NCI-H1417 treated with DMSO at 0.1 percent for 48 hours (cell line): ENCODE measurements at regions not wholly inside any gene's neighbourhood (a gene's known extent, or its start where the extent isn't known, plus 50 kb on each side); places are given as distances from the start of the nearest gene placed in this dataset.
"Not testable (repeated sequence)": the region's sequence is repeated elsewhere in the genome, so short reads cannot be mapped to it uniquely, and the experiment has no call there.

Experiments used
- DNase-seq: peaks from one replicate; lab custom pipeline; 2025; lab: John Stamatoyannopoulos, UW

DNA sequence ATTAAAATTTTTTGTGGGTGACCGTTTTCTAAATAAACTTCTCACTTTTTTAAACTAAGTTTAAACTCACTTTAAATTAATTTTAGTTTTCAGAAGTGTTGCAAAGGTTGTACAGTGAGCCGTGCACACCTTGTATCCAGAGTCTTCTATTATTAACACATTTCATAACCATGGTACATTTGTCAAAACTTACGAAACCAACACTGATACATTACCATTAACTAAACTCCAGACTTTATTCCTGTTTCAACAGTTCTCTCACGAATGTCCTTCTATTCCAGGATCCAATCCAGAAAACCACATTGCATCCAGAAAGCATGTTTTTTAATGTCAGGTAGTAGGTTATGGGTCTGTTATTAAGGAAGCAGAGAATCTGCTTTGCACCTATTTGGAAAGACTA, 319.9 kb downstream of the CBLN4 start:
- DNase-seq: no peak

DNA sequence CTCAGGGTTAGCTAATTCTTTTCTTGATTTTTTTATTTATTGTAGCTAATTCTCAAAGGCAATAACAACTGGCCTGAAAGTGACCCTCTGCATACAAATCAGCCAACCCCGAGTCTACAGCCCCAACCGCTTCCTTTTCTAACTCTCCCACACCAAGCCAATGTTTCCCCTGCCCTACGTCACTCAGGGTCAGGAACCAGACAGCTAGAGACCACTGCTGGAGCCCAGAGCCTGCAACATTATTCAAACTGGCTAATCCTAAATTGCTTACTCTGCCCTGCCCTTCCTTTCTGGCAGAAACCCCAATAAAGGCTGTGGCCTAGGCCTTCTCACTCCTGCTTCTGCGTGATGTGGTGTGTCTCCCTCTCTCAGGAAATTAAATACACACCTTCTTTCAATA, 320.7 kb downstream of the CBLN4 start:
- no peak for DNase-seq

DNA sequence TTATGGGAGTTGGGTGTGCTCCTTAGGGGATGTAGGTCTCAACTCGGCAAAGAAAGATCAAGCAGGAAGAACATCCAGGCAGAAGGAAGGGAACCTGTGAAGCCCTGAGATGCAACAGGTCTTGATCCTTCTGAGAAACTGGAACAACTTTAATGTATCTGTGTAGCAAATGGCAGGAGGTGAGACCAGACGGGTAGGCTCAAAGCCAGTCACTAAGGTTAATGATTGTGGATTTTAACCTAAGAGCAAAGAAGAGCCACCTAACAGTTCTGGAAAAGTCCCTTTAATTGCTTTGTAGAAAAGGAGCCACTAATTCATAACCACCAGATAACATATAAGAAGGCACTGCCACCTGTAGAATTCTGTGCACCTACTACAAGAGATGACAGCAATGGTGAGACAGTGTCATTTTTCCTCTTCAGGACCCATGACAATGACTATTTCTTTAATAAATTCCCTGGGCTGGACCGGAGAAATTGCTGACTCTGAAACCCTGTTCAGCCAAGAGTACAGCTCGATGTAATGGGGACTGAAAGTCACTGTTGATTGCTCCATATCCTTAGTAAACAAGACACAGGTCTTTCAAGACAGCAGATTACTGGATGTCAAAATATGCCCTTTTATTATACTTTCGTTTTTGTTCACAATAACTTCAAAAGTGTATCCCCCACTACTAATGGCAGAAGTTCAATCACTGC, 326.2 kb downstream of the CBLN4 start:
- no peak for DNase-seq

DNA sequence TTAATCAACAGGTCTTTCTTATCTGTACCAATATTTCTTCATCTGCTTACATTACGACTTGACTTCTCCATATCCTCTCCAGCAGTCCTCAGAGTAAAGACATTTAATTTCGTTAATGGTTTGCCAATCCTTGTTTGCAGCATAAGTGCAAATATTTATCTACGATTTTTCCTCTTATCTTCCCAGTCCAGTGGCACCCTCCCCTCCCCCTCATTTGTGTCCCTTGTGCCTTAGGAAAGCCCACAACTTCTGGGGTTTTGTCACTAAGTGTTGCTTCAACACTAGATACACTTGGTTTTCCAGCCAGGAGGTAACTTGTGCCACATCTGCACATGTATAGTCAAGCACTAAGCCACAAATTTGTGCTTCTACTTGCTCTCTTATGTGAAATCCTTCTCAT, 327.2 kb downstream of the CBLN4 start:
- no peak for DNase-seq

DNA sequence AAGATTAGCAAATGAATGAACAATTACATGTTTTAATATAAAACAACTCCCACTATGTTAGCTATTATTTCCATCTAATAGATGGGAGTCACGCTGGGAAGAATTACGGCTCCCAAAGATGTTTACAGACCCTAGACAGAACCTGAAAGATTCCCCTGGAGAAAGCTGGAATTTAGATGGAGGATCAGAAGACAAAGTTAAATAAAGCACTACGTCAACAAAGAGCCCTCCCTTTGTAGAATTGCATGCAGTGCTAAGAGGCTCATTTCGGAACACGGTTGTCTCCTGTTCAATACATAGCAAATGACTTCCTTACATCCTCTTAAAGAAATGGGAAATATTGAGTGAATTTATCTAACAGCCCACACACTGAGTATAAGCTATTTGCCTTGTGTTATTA, 328.3 kb downstream of the CBLN4 start:
- no peak for DNase-seq

DNA sequence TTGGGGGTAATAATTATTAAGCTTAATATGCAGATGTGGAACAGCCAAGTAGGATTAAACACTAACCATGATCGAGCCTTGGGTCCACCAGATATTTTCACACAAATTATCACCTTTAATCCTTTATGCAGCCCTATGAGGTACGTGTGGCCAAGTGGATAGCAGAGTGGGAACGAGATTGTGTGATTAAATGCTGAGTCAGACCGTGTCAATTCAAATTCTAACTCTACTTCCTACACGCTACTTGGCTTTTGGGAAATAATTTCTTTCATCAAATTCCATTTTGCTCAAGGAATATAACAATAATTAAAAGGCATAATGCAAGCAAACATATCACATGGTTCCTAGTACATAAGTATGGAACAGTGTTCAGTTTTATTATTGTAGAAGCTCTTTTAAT, 329.2 kb downstream of the CBLN4 start:
- no peak for DNase-seq

DNA sequence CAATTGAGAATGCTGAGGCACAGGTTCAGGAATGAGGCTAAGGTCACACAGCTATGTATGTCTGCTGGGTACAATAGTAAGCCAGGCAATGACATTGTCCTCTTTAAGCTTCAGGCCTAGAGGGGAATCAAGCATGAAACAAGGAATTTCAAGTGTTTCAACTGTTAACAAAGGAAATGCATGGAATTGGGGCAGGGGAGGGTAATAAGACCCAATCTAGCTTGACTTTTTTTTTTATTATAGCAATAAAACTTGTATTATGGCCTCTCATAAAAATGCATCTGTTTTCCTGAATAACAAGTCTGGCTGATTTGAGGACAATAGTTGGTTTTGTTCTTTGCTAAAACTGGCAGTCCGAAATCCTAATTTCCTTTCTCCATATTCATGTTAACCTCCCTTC, 336.7 kb downstream of the CBLN4 start:
- no peak for DNase-seq

DNA sequence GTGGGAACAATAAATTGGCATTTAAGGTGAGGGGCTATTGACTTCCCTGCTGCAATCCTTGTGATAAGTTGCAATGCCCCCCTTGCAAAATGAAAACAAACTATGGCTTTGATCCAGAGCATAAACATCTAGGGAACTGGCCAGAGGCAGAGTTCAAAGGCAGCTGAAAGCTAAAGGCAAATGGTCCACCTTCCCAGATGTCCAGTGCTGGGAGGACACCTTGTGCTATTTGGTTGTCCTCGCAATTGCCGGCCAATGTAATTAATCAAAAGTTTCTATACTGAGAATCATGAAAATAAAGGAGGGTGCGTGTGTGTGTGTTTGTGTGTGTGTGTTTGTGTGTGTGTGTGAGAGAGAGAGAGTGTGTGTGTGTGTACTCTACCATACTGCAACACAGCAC, 337.4 kb downstream of the CBLN4 start:
- DNase-seq: no peak

DNA sequence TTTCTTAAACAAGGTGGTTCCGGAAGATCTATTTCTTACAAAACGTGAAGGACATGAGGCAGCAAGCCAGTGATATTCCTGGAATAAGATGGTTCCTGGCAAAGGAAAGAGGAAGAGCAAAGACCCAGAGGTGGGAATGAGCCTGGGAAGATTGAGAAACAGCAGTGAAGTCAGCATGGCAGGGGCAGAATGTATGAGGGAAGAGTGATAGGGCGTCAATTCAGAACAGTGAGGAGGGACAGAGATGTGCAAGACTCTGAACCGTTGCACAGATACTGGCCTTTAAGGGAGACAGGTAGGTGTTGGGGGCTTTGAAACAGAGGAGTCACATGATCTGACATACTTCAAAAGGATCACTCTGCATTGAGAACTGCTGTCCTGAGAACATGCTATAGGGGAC, 338.3 kb downstream of the CBLN4 start:
- no peak for DNase-seq

DNA sequence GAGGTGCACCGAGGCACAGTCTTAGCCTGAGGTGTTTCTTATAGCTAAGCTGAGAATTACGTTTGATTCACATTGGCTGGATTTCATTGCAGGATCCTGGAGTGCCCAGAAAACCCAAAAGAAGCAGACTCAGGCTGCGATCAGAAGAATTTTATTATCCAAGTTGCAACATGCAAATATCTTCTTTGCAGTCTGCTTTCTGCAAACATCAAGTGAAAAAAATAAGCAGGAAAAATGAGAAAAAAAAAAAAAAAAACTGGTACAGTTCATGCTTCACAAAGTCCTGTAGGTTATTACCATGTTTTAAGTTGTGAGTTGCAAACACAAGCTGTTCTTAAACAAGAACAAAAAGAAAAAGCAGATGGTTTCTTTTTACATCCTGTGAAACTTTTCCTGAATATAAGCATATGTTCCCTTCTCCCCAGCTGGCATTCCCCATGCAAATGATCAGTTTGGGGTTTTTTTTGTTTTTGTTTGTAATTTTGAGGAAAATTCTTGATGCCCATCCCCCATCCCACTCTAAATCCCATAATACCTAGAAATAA, 349.0 kb downstream of the CBLN4 start:
- no peak for DNase-seq

DNA sequence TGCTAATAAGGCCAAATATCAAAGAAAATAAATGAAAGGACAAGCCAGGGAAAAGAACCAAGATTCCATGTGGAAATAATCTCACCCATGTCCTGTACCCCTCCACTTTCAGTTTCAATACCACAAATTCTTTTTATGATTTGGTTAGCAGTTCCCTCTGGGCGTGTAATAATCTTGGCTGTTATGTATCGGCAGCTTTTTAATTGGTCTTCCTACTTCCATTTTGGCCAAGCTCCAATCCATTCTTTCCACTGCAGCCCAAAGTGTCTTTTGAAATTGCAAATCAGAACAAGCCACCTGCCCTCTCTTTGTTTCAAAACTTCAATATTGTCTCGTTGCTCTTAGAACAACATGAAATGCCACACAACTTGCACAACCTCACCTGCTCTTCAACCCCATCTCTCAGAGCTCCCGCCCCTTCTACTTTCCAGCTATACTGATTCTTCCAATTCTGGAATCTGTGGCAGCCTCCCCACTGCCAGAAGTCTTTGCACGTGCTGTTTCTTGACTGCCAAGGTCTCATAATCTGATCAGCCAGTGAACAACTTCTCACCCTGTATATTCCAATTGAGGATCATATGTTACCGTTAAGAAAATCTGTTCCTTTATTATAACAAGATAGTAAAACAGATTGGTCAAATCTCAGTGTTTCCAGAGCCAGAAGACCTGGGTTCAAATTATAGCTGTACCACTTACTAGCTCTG, 354.5 kb downstream of the CBLN4 start:
- DNase-seq: no peak

DNA sequence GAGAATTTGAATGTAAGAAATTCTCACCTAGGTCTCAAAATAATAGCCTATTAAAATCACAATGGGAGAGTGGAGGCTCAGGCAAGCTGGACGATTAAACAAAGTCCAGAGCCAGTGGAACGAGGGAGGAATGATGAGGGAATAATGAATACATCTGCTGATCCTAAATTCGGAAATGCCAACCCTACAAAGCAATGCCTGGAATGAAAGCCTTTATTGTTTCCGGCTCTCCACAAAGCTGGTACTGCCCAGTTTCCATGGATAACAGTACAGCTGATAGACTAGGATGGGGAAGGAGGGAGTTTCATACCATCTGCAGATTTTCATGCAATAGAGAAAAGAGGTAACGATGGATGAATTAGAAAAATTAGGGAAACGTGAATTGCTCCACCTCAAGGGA, 356.1 kb downstream of the CBLN4 start:
- no peak for DNase-seq

DNA sequence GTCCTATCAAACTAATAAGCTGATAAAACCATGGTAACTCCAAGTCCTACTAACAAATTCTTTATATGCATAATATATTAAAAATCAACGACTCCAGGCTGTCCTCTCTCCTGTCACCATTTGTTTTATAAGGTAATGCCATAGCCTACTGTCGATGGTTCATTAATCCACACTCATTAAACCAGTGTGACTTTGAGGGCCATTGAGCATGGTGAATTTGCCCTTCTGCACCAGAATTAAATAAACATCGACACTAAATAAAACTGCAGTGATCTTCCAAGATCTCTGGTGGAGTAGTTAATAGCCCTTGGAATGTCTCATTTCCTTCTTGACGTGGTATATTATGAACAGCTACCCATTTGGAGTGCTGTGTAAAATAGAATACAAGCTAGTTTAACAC, 358.5 kb downstream of the CBLN4 start:
- no peak for DNase-seq

DNA sequence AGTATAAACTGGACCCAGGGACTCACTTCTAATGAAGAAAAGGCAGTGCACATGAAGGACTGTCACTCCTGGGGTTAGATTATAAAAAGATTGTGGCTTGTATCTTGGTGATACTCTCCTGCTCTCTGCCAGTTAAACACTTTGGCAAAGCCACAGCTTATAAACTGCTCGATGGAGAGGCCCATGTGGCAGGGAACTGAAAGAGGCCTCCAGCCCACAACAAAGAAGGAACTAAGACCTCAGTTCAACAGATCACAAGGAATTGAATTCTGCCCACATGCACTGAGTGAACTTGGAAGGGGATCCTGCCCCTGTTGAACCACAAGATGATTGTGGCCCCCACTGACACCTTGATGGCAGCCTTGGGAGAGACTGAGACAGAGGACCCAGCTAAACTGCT, 363.8 kb downstream of the CBLN4 start:
- DNase-seq: no peak

DNA sequence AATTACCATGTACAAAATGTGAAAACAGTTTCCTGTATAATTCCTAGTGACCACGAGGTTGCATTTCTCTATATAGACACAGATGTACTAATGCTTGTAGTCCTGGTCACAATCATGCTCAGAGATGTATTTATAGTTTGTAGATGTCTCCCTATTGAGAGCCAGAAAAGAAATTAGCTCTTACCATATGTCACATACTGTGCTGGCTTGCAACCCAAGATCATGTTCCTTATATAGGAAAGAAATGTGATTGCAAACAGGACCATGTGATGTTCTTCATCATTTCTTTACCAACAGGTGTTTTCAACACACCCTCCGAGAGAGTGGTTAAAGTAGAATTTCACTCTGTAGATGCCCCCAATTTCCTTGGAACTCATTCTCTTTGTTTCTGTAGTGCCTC, 369.4 kb downstream of the CBLN4 start:
- DNase-seq: no peak

DNA sequence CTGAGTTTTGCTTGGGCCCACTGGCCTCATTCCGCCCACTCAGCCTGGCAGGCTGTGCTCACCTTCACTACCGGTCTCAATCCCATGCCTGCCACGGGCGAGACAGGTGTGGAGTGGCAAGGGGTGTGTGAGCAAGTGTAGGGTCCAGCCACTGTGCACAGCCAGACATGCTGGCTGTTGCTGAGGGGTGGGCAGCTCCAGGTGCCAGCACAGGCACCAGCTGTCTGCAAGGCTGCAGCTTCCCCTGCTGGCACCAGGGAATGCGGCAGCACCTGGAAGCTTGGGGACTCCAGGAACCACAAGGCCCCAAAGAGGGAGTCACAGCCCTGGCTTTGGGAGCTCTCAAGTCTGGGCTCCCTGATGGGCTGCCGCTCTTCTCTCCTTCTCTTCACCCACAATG, 372.7 kb downstream of the CBLN4 start:
- no peak for DNase-seq

DNA sequence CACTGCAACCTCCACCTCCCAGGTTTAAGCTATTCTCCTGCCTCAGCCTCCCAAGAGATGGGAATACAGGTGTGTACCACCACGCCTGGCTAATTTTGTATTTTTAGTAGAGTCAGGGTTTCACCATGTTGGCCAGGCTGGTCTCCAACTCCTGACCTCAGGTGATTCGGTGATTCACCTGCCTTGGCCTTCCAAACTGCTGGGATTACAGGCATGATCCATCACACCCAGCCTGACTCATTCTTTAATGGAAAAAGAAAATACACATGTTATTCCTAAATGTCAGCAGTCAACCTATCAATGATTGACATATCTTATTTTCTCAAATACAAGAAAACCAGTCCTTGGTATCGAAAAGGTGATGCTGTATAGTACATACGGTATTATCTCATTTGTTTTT, 376.2 kb downstream of the CBLN4 start:
- DNase-seq: not testable (repeated sequence)

DNA sequence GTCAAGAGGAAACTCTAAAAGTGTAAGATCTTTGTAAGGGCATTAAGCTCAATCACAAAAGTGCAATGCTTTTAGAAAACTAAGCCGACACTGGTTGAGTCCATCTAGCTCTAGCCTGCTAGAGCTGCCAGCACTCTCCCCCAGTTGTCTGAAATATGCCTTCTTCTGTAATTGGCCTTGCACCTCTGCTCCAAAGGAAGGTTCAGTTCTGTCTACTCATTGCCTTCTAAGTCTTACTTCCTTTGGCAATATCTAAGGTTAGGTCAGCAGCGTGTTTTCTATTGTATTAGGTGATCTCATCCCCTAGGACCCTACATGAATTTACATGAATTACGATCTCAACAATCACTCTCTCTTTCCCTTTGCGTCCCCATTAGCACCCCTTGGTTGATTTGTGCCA, 378.6 kb downstream of the CBLN4 start:
- DNase-seq: no peak

DNA sequence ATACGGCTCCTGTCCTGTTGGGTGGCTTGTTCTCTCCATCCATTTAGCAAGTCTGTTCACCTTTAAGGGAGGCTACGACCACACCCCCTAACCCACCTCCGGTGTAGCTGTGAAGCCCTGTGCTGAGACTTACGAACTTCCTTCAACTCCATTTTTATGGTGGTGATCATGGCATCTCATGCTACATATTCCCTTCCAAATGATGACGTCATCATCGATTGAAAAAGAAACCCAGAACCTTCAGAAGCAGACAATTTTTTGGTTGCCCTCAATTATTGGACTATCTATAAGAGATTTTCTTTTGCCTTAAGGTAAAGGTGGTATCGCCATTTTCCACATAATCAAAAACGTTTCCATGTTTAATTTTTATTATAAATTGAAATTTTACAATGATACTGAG, 389.0 kb downstream of the CBLN4 start:
- DNase-seq: no peak

DNA sequence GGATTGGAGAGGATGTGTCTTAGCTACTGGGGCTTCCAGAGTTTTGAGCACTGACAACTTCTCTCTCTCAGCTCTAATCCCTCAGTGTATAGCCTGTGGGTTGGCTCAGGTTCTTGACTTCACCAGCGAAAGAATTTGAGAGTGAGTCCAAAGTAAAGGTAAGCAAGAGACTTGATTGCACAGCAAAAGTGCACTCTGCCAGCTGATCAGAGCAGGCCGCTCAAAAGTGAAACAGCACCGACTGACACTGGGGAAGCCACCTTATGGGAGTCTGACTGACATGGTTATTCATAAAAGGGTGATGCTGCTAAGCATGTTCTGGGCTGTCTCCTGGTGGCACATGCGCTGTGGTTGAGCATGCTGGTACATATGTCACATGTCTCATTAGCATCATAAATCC, 389.5 kb downstream of the CBLN4 start:
- DNase-seq: no peak

DNA sequence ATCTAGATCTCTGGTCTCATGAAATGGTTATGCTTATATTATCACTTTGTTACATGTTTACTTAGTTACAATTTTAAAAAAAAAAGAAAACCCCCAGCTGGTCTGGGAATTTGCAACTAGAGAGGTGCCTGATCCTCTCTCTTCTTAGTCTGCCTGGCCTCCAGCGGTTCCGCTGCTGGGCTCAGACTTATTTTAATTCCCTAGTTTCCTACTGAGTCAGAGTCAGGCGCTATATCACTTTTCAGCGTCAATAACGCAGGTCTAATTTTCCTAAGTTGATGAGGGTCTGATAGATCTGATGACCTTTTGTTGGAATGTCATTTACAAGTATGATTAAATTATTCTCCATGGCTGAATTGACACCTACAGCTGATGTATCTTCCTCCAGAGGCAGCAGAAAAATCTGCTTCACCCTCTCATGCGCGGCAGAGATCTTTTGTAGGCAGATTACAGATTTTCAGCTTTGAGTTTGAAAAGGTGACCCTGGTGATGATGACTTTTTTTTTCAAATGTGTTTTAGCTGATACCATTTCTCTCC, 391.0 kb downstream of the CBLN4 start:
- no peak for DNase-seq

DNA sequence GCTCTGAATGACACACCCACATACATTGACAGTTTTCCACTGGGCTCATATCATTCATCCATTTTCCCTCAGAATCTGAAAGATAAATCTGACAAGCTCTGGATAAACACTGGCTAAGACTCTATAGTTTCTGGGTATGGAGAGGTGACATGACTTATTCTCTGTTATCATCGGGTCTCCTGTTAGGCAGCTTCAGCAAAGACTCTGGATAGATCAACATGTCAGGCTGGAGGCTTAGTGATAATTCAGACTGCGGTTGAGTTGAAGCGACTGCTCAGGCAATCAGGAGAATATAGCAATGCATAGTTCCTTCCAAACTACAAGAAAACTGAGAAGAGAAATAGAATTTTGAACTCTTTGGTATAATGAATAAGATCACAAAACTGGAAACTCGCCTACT, 394.6 kb downstream of the CBLN4 start:
- DNase-seq: no peak

DNA sequence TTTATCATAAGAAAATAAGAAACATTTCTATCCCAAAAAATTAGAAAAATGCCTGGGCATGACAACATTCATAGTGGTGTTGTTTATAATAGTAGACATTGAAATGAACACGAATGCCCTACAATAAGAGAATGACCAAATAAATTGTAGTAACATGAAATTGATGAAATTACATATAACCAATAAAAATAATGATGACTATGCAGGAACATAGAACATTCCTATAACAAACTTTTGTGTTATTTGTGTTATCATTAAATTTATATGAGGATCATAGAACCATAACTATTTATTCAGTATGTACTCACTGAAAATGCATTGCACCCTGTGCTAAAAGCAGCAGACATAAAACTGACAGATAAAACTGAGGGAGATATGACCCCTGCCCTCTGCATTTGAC, 399.7 kb downstream of the CBLN4 start:
- DNase-seq: no peak

DNA sequence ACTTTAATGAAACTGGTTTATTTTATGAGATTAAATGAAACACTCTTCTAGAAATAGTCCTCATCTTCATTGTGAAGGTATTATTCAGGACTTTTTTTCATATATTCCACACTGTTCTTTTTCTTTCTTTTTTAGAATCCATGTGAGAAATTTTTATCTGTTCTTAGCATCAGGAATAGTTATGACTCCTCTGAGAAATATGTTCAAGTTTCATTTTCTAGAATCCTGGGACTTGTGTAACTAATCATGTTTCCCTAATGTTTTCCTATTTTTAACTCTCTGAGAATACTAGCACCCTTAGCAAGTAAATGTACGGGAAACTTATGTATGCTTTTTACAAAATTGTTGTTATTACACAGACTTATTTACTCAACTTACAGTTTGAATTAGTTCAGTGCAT, 407.8 kb downstream of the CBLN4 start:
- DNase-seq: no peak
